IMR-90 (cell line): ENCODE measurements at regions not wholly inside any gene's neighbourhood (a gene's known extent, or its start where the extent isn't known, plus 50 kb on each side); places are given as distances from the start of the nearest gene placed in this dataset.

Source experiments
- ATAC-seq: fragments of 200-7000 bp; cut with Tn5 transposase; 2 replicates; pipeline ENCODE4 v1.9.1; 2020; ENCODE audit warnings: low read depth, mild to moderate bottlenecking, moderate library complexity
- BruUV-seq: library from RNA; stranded (reverse); fragments of 400-500 nt; replicated peaks from 2 replicates; lab custom pipeline; 2021; lab: Mats Ljungman, UMichigan
- CTCF ChIA-PET: fragments of 300-600 bp; formaldehyde crosslinking; extraction: SDS; loops from one replicate; lab custom pipeline; 2021; ENCODE audit warnings: antibody characterized with exemption; lab: Yijun Ruan, JAX
- POLR2A ChIA-PET: fragments of 300-600 bp; sonication (Branson Sonifier 250); formaldehyde crosslinking; loops from one replicate; lab custom pipeline; 2022; ENCODE audit warnings: antibody characterized with exemption; ENCODE audit not compliant: unreplicated experiment; lab: Charles Lee
- DNase-seq: peaks from one replicate; pipeline ENCODE4 v3.0.0; 2013
- H2AFZ ChIP-seq: replicated peaks from 2 replicates; pipeline ENCODE3; 2013; ENCODE audit warnings: low read length, mild to moderate bottlenecking; ENCODE audit not compliant: poor library complexity
- H2AK5ac ChIP-seq: 2 replicates; pipeline ENCODE4 v1.6.1; 2013; ENCODE audit warnings: low read depth, low read length, inconsistent platforms
- H2AK9ac ChIP-seq: replicated peaks from 2 replicates; pipeline ENCODE3; 2013; ENCODE audit warnings: mild to moderate bottlenecking, low read depth, low read length, moderate library complexity; ENCODE audit not compliant: poor library complexity
- H2BK120ac ChIP-seq: 2 replicates; pipeline ENCODE4 v1.6.1; 2013; ENCODE audit warnings: low read depth, low read length, inconsistent platforms
- H2BK15ac ChIP-seq: 3 replicates; pipeline ENCODE4 v1.6.1; 2013; ENCODE audit warnings: low read depth, low read length, inconsistent platforms
- H2BK20ac ChIP-seq: 2 replicates; pipeline ENCODE4 v1.6.1; 2013; ENCODE audit warnings: low read depth, mild to moderate bottlenecking, inconsistent platforms, low read length, moderate library complexity
- H2BK5ac ChIP-seq: 2 replicates; pipeline ENCODE4 v1.6.1; 2013; ENCODE audit warnings: mild to moderate bottlenecking, low read depth, low read length, inconsistent platforms; ENCODE audit not compliant: poor library complexity, severe bottlenecking
- H3K14ac ChIP-seq: replicated peaks from 2 replicates; pipeline ENCODE4 v1.6.1; 2013; ENCODE audit warnings: low read depth, low read length, inconsistent platforms
- H3K18ac ChIP-seq: 2 replicates; pipeline ENCODE4 v1.6.1; 2013; ENCODE audit warnings: low read depth, low read length, control low read depth
- H3K23ac ChIP-seq: 2 replicates; pipeline ENCODE4 v1.6.1; 2013; ENCODE audit warnings: low read depth, low read length, inconsistent platforms
- H3K27ac ChIP-seq: 2 replicates; pipeline ENCODE4 v1.5.1; 2013; ENCODE audit warnings: mild to moderate bottlenecking, control low read depth, low read length; ENCODE audit not compliant: insufficient read depth
- H3K27me3 ChIP-seq: 2 replicates; pipeline ENCODE4 v1.6.1; 2013; ENCODE audit warnings: low read length; ENCODE audit not compliant: control insufficient read depth, insufficient read depth
- H3K36me3 ChIP-seq: 2 replicates; pipeline ENCODE4 v1.6.1; 2013; ENCODE audit warnings: low read length, mixed read lengths; ENCODE audit not compliant: control insufficient read depth, insufficient read depth
- H3K4ac ChIP-seq: 2 replicates; pipeline ENCODE4 v1.6.1; 2013; ENCODE audit warnings: low read depth, low read length, inconsistent platforms
- H3K4me1 ChIP-seq: 2 replicates; pipeline ENCODE4 v1.6.1; 2013; ENCODE audit warnings: low read length, mixed read lengths; ENCODE audit not compliant: control insufficient read depth, insufficient read depth
- H3K4me2 ChIP-seq: 2 replicates; pipeline ENCODE4 v1.6.1; 2013; ENCODE audit warnings: low read depth, mild to moderate bottlenecking, control low read depth, low read length, moderate library complexity
- H3K4me3 ChIP-seq: 2 replicates; pipeline ENCODE4 v1.5.1; 2013; ENCODE audit warnings: low read depth, mild to moderate bottlenecking, control low read depth, low read length, moderate library complexity; ENCODE audit not compliant: insufficient read depth
- H3K56ac ChIP-seq: 2 replicates; pipeline ENCODE4 v1.6.1; 2013; ENCODE audit warnings: low read length, inconsistent platforms; ENCODE audit not compliant: insufficient read depth; ENCODE audit errors: extremely low read depth
- H3K79me1 ChIP-seq, 2 experiments: 2 replicates each; pipeline ENCODE4 v1.6.1; 2013; ENCODE audit warnings: low read length in 2 of 2, inconsistent platforms in 1 of 2, low read depth in 1 of 2
- H3K9ac ChIP-seq: 2 replicates; pipeline ENCODE4 v1.6.1; 2013; ENCODE audit warnings: low read depth, low read length, control low read depth
- H3K9me1 ChIP-seq: 2 replicates; pipeline ENCODE4 v1.6.1; 2013; ENCODE audit warnings: low read length, inconsistent platforms; ENCODE audit not compliant: insufficient read depth
- H3K9me3 ChIP-seq: 2 replicates; pipeline ENCODE4 v1.6.1; 2013; ENCODE audit warnings: low read length; ENCODE audit not compliant: control insufficient read depth, insufficient read depth
- H4K20me1 ChIP-seq: 2 replicates; pipeline ENCODE4 v1.6.1; 2013; ENCODE audit warnings: low read length, inconsistent platforms; ENCODE audit not compliant: insufficient read depth
- H4K5ac ChIP-seq: 2 replicates; pipeline ENCODE4 v1.6.1; 2013; ENCODE audit warnings: mild to moderate bottlenecking, low read depth, low read length, control low read depth
- H4K8ac ChIP-seq, 2 experiments: 2 replicates each; pipeline ENCODE4 v1.6.1; 2013; ENCODE audit warnings: low read depth in 2 of 2, low read length in 2 of 2, control low read depth in 1 of 2, inconsistent platforms in 1 of 2
- H4K91ac ChIP-seq: 2 replicates; pipeline ENCODE4 v1.6.1; 2013; ENCODE audit warnings: low read depth, low read length, inconsistent platforms; ENCODE audit not compliant: insufficient read depth
- CEBPB ChIP-seq: IDR thresholded peaks from 2 replicates; pipeline ENCODE4 v1.6.1; 2012; ENCODE audit warnings: low read depth, low read length, improper control_type of control experiment
- CTCF ChIP-seq: conservative IDR thresholded peaks from 2 replicates; pipeline ENCODE4 v1.5.1; 2012; ENCODE audit warnings: mild to moderate bottlenecking, low read depth, low read length, improper control_type of control experiment
- MXI1 ChIP-seq: IDR thresholded peaks from 2 replicates; pipeline ENCODE4 v1.6.1; 2012; ENCODE audit warnings: low read depth, mild to moderate bottlenecking, low read length, moderate library complexity, borderline replicate concordance
- NFE2L2 ChIP-seq: fragments of 150-350 bp; IDR thresholded peaks from 2 replicates; pipeline ENCODE4 v1.6.1; 2016; ENCODE audit warnings: low read depth, mild to moderate bottlenecking, low read length
- POLR2A ChIP-seq: IDR thresholded peaks from 2 replicates; pipeline ENCODE4 v1.6.1; 2012; ENCODE audit warnings: mild to moderate bottlenecking, low read depth, low read length
- RFX5 ChIP-seq: IDR thresholded peaks from 2 replicates; pipeline ENCODE4 v1.8.0; 2012; ENCODE audit warnings: low read depth, mild to moderate bottlenecking, low read length, moderate library complexity
- USF2 ChIP-seq: fragments of 150-350 bp; IDR thresholded peaks from 2 replicates; pipeline ENCODE4 v1.6.1; 2017; ENCODE audit warnings: mild to moderate bottlenecking, antibody characterized with exemption, low read length, low read depth
- WGBS, 2 experiments: methylation state at CpG; one replicate each; pipeline versions ENCODE4 v1.1.5 to v1.1.7; 2013; ENCODE audit warnings: missing lambda C conversion rate in 2 of 2; ENCODE audit not compliant: insufficient read length in 1 of 2; ENCODE audit errors: extremely low coverage in 2 of 2; 5-methylcytosine and 5-hydroxymethylcytosine counted together
- dilution Hi-C: fragments of 300-500 bp; cut with HindIII; formaldehyde crosslinking; loops from one replicate; pipeline ENCODE4 v1.14.3; 2018; ENCODE audit warnings: low sequenced_read_pairs; ENCODE audit not compliant: unreplicated experiment
- in situ Hi-C: fragments of 300-500 bp; cut with MboI; formaldehyde crosslinking; loops from 3 replicates; pipeline ENCODE4 v1.14.3; 2019; ENCODE audit warnings: low sequenced_read_pairs, inconsistent platforms, mixed read lengths
- intact Hi-C: fragments of 100-400 bp; cut with micrococcal nuclease; formaldehyde crosslinking; loops from 2 replicates; pipeline ENCODE4 v1.10.0; 2022

GRCh38 chr2:129253461-129253812, 726.0 kb upstream of the RAB6C start:
- Histone ChIP-seq H3K9me1 (no peaks in the 10 kb centered on the region), H4K5ac (no peak overlapping the region), H2BK20ac (no peak overlapping the region), H3K56ac (no peak overlapping the region), H2BK15ac (no peak overlapping the region), H3K14ac (no peak overlapping the region), H4K8ac (no peak overlapping the region), H2AK5ac (no peak overlapping the region), H3K79me1 (no peaks in the 10 kb centered on the region), H3K4me3 (no peak overlapping the region), H3K27me3 (no peaks in the 10 kb centered on the region), H2AK9ac (no peak overlapping the region), H3K4me2 (no peak overlapping the region), H4K20me1 (no peaks in the 10 kb centered on the region), H3K4ac (no peak overlapping the region), H2BK120ac (no peak overlapping the region), H4K91ac (no peak overlapping the region), H3K4me1 (no peaks in the 10 kb centered on the region), H3K36me3 (no peaks in the 10 kb centered on the region), H3K27ac (no peak overlapping the region), H3K23ac (no peak overlapping the region), H2BK5ac (no peak overlapping the region), H2AFZ (no peak overlapping the region), H3K9me3 (peaks cover 14% of the 10 kb centered on the region), H3K18ac (no peak overlapping the region), H3K9ac (no peak overlapping the region)
- BruUV-seq, result no TSS peak
- ATAC-seq (no peak), DNase-seq (no peak)
- no peak for TF ChIP-seq CTCF
- no peak for TF ChIP-seq RFX5
- TF ChIP-seq USF2, result no peak
- no peak for TF ChIP-seq NFE2L2
- TF ChIP-seq CEBPB, result no peak
- no peak for TF ChIP-seq MXI1
- no peak for TF ChIP-seq POLR2A
- intact Hi-C loops, result no loop called here
- WGBS, 2 experiments, result no CpG with 5 or more reads among the region's 5 CpGs
- in situ Hi-C loops, result no loop called here
- POLR2A ChIA-PET, result no interaction called here
- CTCF ChIA-PET, result no interaction called here
- dilution Hi-C loops, result no loop called here
